ENCODE measurements at regions not wholly inside any gene's neighbourhood (a gene's known extent, or its start where the extent isn't known, plus 50 kb on each side); places are given as distances from the start of the nearest gene placed in this dataset.

DNA sequence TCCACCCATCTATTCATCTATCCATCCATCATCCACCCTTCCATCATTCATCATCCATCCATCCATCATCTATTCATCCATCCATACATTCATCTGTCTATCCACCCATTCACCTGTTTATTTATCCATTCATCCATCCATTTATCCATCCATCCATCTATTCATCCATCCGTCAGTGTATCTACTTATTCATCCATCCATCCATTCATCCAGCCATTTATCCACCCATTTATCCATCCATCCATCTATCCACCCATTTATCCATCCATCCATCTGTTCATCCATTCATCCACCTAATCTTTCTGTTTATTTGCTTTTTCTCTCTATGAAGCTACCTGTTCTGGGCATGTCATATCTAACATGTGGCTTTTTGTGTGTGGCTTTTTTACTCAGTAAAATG, 115.4 kb downstream of the CRYAA start:
- TF ChIP-seq, protein P1, sequence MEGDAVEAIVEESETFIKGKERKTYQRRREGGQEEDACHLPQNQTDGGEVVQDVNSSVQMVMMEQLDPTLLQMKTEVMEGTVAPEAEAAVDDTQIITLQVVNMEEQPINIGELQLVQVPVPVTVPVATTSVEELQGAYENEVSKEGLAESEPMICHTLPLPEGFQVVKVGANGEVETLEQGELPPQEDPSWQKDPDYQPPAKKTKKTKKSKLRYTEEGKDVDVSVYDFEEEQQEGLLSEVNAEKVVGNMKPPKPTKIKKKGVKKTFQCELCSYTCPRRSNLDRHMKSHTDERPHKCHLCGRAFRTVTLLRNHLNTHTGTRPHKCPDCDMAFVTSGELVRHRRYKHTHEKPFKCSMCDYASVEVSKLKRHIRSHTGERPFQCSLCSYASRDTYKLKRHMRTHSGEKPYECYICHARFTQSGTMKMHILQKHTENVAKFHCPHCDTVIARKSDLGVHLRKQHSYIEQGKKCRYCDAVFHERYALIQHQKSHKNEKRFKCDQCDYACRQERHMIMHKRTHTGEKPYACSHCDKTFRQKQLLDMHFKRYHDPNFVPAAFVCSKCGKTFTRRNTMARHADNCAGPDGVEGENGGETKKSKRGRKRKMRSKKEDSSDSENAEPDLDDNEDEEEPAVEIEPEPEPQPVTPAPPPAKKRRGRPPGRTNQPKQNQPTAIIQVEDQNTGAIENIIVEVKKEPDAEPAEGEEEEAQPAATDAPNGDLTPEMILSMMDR (IDR thresholded peaks at IDR 0.05), result no peak
- no peak for TF ChIP-seq POLR2A (IDR thresholded peaks at IDR 0.05)
